Testis (tissue), 2 donors: ENCODE measurements at regions not wholly inside any gene's neighbourhood (a gene's known extent, or its start where the extent isn't known, plus 50 kb on each side); places are given as distances from the start of the nearest gene placed in this dataset.

Source experiments
- DNase-seq: peaks from one replicate; pipeline ENCODE4 v3.0.0-alpha.2; 2019
- H3K27ac ChIP-seq, 2 donors: fragments of 200-600 bp; sonication (generic); one replicate each; pipeline ENCODE4 v1.5.1; 2019
- H3K27me3 ChIP-seq: fragments of 200-600 bp; sonication (generic); one replicate; pipeline ENCODE4 v1.5.1; 2019
- H3K36me3 ChIP-seq: fragments of 200-600 bp; sonication (generic); one replicate; pipeline ENCODE4 v1.5.1; 2017; ENCODE audit warnings: low read depth; ENCODE audit errors: missing control alignments
- H3K4me1 ChIP-seq: fragments of 200-600 bp; sonication (generic); one replicate; pipeline ENCODE4 v1.5.1; 2019
- H3K4me3 ChIP-seq, 2 donors: fragments of 200-600 bp; sonication (generic); one replicate each; pipeline ENCODE4 v1.5.1; 2017 to 2019
- H3K9me3 ChIP-seq: fragments of 200-600 bp; sonication (generic); one replicate; pipeline ENCODE4 v1.5.1; 2017
- POLR2A ChIP-seq: fragments of 450-650 bp; IDR thresholded peaks from one replicate; pipeline ENCODE4 v1.6.1; 2017; ENCODE audit warnings: antibody characterized with exemption, mild to moderate bottlenecking, moderate library complexity
- WGBS, 2 donors: methylation state at CpG; one replicate each; pipeline ENCODE4 v1.1.5; 2018; 5-methylcytosine and 5-hydroxymethylcytosine counted together
- intact Hi-C: fragments of 100-400 bp; cut with DNase I; formaldehyde crosslinking; loops from one replicate; pipeline ENCODE4 v1.15.1; 2023; ENCODE audit warnings: low total_unique reads
- TF ChIP-seq, protein P1 (sequence below), 3 experiments: fragments of 450-650 bp in 2 of 3; fragments of 200-600 bp in 1 of 3; sonication (generic) in 1 of 3; IDR thresholded peaks; one replicate each; pipeline ENCODE4 v1.5.1; 2016 to 2019; ENCODE audit warnings: antibody characterized with exemption in 3 of 3, mild to moderate bottlenecking in 2 of 3, moderate library complexity in 1 of 3

DNA sequence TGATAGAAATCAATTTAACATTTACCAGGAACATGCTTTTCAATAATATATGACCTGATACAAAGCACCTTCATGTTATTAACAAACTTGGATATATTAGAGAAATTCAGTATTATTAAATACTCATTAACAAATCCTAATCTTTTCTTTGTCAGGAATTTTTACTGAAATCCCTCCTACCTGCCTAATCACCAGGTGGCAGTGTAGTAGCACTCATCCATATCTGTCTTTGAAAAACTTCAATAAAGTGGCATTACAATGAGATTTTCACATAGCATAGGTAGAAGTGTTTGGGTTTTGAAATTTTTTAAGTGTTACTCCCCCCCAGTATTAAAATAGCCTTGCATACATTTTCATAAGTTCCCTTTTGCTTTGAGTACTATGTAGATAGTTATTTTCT, 1246.6 kb upstream of the LRRN3 start:
- Histone ChIP-seq H3K9me3 (no peaks in the 10 kb centered on the region), H3K27ac (no peak overlapping the region), H3K27me3 (no peaks in the 10 kb centered on the region), H3K4me3 (no peak overlapping the region), H3K36me3 (no peaks in the 10 kb centered on the region), H3K4me1 (no peaks in the 10 kb centered on the region)
- no peak for TF ChIP-seq POLR2A
- TF ChIP-seq, protein P1, sequence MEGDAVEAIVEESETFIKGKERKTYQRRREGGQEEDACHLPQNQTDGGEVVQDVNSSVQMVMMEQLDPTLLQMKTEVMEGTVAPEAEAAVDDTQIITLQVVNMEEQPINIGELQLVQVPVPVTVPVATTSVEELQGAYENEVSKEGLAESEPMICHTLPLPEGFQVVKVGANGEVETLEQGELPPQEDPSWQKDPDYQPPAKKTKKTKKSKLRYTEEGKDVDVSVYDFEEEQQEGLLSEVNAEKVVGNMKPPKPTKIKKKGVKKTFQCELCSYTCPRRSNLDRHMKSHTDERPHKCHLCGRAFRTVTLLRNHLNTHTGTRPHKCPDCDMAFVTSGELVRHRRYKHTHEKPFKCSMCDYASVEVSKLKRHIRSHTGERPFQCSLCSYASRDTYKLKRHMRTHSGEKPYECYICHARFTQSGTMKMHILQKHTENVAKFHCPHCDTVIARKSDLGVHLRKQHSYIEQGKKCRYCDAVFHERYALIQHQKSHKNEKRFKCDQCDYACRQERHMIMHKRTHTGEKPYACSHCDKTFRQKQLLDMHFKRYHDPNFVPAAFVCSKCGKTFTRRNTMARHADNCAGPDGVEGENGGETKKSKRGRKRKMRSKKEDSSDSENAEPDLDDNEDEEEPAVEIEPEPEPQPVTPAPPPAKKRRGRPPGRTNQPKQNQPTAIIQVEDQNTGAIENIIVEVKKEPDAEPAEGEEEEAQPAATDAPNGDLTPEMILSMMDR (IDR thresholded peaks at IDR 0.05) = peak in 2 of 3 experiments; percentile 10 to 41
- peak; percentile 31 for DNase-seq
- intact Hi-C loops = no loop called here

DNA sequence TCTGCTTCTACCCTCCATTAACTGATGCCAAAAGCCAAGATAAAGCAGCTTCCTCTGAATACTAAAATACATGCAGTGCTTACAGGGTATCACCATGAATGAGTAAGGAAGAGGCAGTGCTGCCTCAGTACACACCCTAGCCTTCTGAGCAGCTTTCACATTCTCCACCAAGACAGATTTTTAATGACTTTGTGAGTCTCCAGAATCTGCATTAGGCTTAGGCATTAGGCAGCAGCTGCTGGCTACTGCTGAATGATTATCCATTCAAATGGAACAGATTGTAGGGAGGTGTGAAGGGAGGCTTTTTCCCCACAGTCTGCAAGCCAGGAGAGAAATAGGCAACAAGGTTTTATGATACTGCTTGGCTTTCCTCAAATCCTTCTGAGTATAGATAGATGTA, 1226.7 kb upstream of the LRRN3 start:
- no peak for TF ChIP-seq POLR2A
- TF ChIP-seq, protein P1 (IDR thresholded peaks at IDR 0.05) = no peak
- DNase-seq = no peak
- intact Hi-C loops = no loop called here
- H3K4me1 ChIP-seq = no peaks in the 10 kb centered on the region
- no peak overlapping the region for H3K27ac ChIP-seq
- H3K9me3 ChIP-seq = no peaks in the 10 kb centered on the region
- H3K27me3 ChIP-seq = no peaks in the 10 kb centered on the region
- H3K36me3 ChIP-seq = no peaks in the 10 kb centered on the region
- no peak overlapping the region for H3K4me3 ChIP-seq

DNA sequence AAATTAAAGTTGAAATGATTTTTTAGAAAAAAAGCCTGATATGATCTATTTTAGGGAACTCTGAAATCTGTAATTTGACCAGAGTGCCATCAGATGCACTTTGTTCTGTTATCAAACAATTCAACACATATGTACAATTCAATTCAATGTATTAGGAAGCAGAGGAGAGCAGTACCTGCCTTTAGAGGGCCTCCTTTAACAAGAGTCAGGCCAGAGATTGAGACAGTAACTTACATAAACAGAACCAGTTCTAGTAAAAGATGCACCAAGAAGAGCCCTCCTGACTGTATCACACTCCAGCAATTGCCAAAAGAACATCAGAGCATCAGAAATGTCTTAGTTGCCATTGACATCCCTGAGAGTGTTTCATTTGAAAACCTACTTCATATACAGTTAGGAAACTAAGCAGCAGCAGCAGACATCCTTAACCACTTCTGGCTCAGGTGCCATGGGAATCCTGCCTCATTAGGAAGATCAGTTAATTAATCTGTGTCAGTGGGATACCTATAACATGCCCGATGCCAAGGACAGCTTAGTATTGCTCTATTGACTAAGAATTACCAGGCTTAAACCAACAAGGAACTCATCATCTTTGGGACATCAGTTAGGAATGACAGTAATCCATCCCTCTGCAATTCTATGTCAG, 1222.6 kb upstream of the LRRN3 start:
- Histone ChIP-seq H3K4me3 (no peak overlapping the region), H3K27ac (no peak overlapping the region), H3K4me1 (no peaks in the 10 kb centered on the region), H3K27me3 (no peaks in the 10 kb centered on the region), H3K36me3 (no peaks in the 10 kb centered on the region), H3K9me3 (no peaks in the 10 kb centered on the region)
- WGBS, 2 donors = 50 to 85% methylated on average over 1 of the region's 1 CpG
- intact Hi-C loops = no loop called here
- TF ChIP-seq, protein P1 (IDR thresholded peaks at IDR 0.05) = no peak
- TF ChIP-seq POLR2A = no peak
- DNase-seq = no peak

DNA sequence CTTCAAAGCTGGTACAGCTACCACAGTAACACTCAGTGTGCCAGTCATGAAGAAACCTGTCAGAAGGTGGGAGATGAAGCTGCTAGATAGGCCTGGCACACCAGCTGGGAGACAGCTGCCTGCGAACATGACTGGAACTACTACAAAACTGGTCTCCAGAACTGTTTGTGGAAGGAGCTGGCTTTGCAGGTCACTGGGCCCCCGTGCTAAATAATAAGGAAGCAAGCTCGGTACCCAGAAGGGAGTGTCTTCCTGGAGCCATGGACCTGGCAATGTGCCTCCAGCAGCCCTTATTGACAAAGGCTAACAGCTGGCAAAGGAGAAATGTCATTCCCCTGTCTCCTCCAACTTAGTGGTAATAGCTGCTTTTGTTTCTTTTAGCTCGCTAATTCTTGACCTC, 1217.6 kb upstream of the LRRN3 start:
- no peaks in the 10 kb centered on the region for H3K36me3 ChIP-seq
- no peaks in the 10 kb centered on the region for H3K9me3 ChIP-seq
- no peaks in the 10 kb centered on the region for H3K4me1 ChIP-seq
- no peaks in the 10 kb centered on the region for H3K27me3 ChIP-seq
- TF ChIP-seq POLR2A = no peak
- TF ChIP-seq, protein P1 (IDR thresholded peaks at IDR 0.05) = no peak
- no peak for DNase-seq
- 57 to 76% methylated on average over 4 of the region's 4 CpGs for WGBS, 2 donors
- H3K4me3 ChIP-seq = no peak overlapping the region
- intact Hi-C loops = no loop called here
- no peak overlapping the region for H3K27ac ChIP-seq

DNA sequence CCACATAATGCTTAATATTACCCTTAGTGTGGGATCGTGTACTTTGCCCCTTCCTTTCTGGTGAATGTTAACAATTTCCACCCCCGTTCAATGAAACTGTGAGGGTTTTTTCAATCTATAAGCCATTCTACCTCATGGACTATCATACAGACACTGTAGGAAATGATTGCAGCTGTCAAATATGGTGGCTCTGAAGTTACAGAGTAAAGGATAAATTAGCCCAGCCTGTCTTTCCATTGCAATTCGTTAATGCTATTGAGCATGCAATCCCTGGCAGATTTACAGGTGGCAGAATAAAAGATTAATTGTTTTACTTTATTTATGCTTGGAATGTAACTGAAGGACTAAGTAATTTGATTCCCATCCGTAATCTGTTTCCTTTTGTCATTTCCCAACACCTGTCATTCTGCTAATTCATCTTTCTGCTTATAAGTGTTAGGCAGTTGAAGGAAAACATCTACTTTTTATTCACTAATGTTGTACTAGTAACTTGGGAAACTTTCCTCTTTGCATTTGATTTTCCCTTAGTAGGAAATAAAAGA, 1211.6 kb upstream of the LRRN3 start:
- intact Hi-C loops = no loop called here
- Histone ChIP-seq H3K27me3 (no peaks in the 10 kb centered on the region), H3K9me3 (no peaks in the 10 kb centered on the region), H3K4me3 (no peak overlapping the region), H3K27ac (no peak overlapping the region), H3K4me1 (no peaks in the 10 kb centered on the region), H3K36me3 (no peaks in the 10 kb centered on the region)
- no peak for TF ChIP-seq POLR2A
- TF ChIP-seq, protein P1 (IDR thresholded peaks at IDR 0.05) = no peak
- WGBS, 2 donors = 76 to 79% methylated on average over 4 of the region's 4 CpGs
- DNase-seq = no peak
